GM23338 (cell line): ENCODE measurements at regions not wholly inside any gene's neighbourhood (a gene's known extent, or its start where the extent isn't known, plus 50 kb on each side); places are given as distances from the start of the nearest gene placed in this dataset.
"Not testable (repeated sequence)": the region's sequence is repeated elsewhere in the genome, so short reads cannot be mapped to it uniquely, and the experiment has no call there.

Experiments
- ATAC-seq: fragments of 200-7000 bp; cut with Tn5 transposase; 3 replicates; pipeline ENCODE4 v1.9.1; 2020
- DNase-seq: peaks from one replicate; pipeline ENCODE4 v3.0.0-alpha.2; 2015; ENCODE audit warnings: low spot score
- H2AFZ ChIP-seq: fragments of 200-600 bp; sonication (generic); 2 replicates; pipeline ENCODE4 v1.8.0; 2016; ENCODE audit warnings: antibody characterized with exemption, mild to moderate bottlenecking, moderate library complexity
- H3F3A ChIP-seq: fragments of 200-600 bp; sonication (generic); replicated peaks from 2 replicates; pipeline ENCODE4 v1.8.0; 2017; ENCODE audit warnings: antibody characterized with exemption, mixed run types, low read depth
- H3K27ac ChIP-seq: fragments of 200-600 bp; sonication (generic); 2 replicates; pipeline ENCODE4 v1.6.1; 2016; ENCODE audit warnings: low read depth
- H3K27me3 ChIP-seq: fragments of 200-600 bp; sonication (generic); 2 replicates; pipeline ENCODE4 v1.8.0; 2016; ENCODE audit warnings: mild to moderate bottlenecking, mixed run types, moderate library complexity; ENCODE audit not compliant: insufficient read depth
- H3K36me3 ChIP-seq: fragments of 200-600 bp; sonication (generic); 2 replicates; pipeline ENCODE4 v1.8.0; 2016; ENCODE audit warnings: mild to moderate bottlenecking; ENCODE audit not compliant: insufficient read depth
- H3K4me1 ChIP-seq: fragments of 200-600 bp; sonication (generic); 2 replicates; pipeline ENCODE4 v1.8.0; 2016; ENCODE audit warnings: mild to moderate bottlenecking, moderate library complexity; ENCODE audit not compliant: insufficient read depth
- H3K4me2 ChIP-seq: fragments of 200-600 bp; sonication (generic); 2 replicates; pipeline ENCODE4 v1.7.1; 2017; ENCODE audit warnings: mixed run types
- H3K4me3 ChIP-seq: fragments of 200-600 bp; sonication (generic); 2 replicates; pipeline ENCODE4 v1.6.1; 2016; ENCODE audit warnings: mixed run types
- H3K79me2 ChIP-seq: fragments of 200-600 bp; sonication (generic); replicated peaks from 2 replicates; pipeline ENCODE4 v1.8.0; 2017; ENCODE audit warnings: mild to moderate bottlenecking; ENCODE audit not compliant: insufficient read depth
- H3K9me2 ChIP-seq: fragments of 200-600 bp; sonication (generic); 2 replicates; pipeline ENCODE4 v1.8.0; 2017; ENCODE audit not compliant: insufficient read depth
- H4K20me1 ChIP-seq: fragments of 200-600 bp; sonication (generic); replicated peaks from 2 replicates; pipeline ENCODE4 v1.8.0; 2017; ENCODE audit warnings: mild to moderate bottlenecking; ENCODE audit not compliant: insufficient read depth
- H3K27ac Mint-ChIP-seq: 2 replicates; pipeline ENCODE4 v1.8.0; 2020; ENCODE audit warnings: inconsistent platforms, mild to moderate bottlenecking, moderate library complexity, mixed read lengths
- H3K27me3 Mint-ChIP-seq: 3 replicates; pipeline ENCODE4 v1.8.0; 2022; ENCODE audit warnings: low read depth, mild to moderate bottlenecking, moderate library complexity, mixed read lengths, inconsistent platforms; ENCODE audit not compliant: insufficient read depth, poor library complexity
- H3K36me3 Mint-ChIP-seq: 3 replicates; pipeline ENCODE4 v1.8.0; 2021; ENCODE audit warnings: low read depth, mild to moderate bottlenecking, inconsistent platforms, moderate library complexity, mixed read lengths
- H3K4me1 Mint-ChIP-seq: 3 replicates; pipeline ENCODE4 v1.8.0; 2020; ENCODE audit warnings: mild to moderate bottlenecking, inconsistent platforms, mixed read lengths
- H3K4me3 Mint-ChIP-seq: 3 replicates; pipeline ENCODE4 v1.8.0; 2021; ENCODE audit warnings: moderate library complexity, mild to moderate bottlenecking, inconsistent platforms, mixed read lengths
- H3K9me3 Mint-ChIP-seq: 3 replicates; pipeline ENCODE4 v1.8.0; 2020; ENCODE audit warnings: moderate library complexity, mild to moderate bottlenecking, inconsistent platforms, mixed read lengths
- ETS1 ChIP-seq: IDR thresholded peaks from 2 replicates; pipeline ENCODE4 v1.6.1; 2016; ENCODE audit warnings: antibody characterized with exemption
- EZH2 ChIP-seq: fragments of 200-600 bp; sonication (generic); IDR thresholded peaks from one replicate; pipeline ENCODE4 v1.8.0; 2017; ENCODE audit warnings: antibody characterized with exemption, mild to moderate bottlenecking, low read depth; ENCODE audit not compliant: unreplicated experiment
- JUNB ChIP-seq: IDR thresholded peaks from one replicate; pipeline ENCODE4 v1.6.1; 2016; ENCODE audit warnings: antibody characterized with exemption; ENCODE audit not compliant: unreplicated experiment
- NANOG ChIP-seq: IDR thresholded peaks from 2 replicates; pipeline ENCODE4 v1.6.1; 2016; ENCODE audit warnings: antibody characterized with exemption, borderline replicate concordance
- ZNF331 ChIP-seq: fragments of 250-450 bp; sonication (Bioruptor Pico); IDR thresholded peaks from 2 replicates; pipeline ENCODE4 v1.5.0; 2020; ENCODE audit warnings: low read depth, mild to moderate bottlenecking, moderate library complexity
- TF ChIP-seq, protein P1 (sequence below): IDR thresholded peaks from one replicate; pipeline ENCODE4 v1.6.1; 2018; ENCODE audit warnings: antibody characterized with exemption; ENCODE audit not compliant: unreplicated experiment

- Histone ChIP-seq H3K4me3 (no peak overlapping the region), H3K79me2 (no peaks in the 10 kb centered on the region), H3F3A (no peaks in the 10 kb centered on the region), H4K20me1 (no peaks in the 10 kb centered on the region), H3K36me3 (no peaks in the 10 kb centered on the region), H3K9me2 (peaks cover 11% of the 10 kb centered on the region; the same call in 1 of the 2 replicates), H3K4me1 (no peaks in the 10 kb centered on the region), H3K27me3 (no peaks in the 10 kb centered on the region), H2AFZ (no peak overlapping the region), H3K4me2 (no peak overlapping the region), H3K27ac (no peak overlapping the region)
- H3K4me3 Mint-ChIP-seq: no peak overlapping the region
- no peak for TF ChIP-seq ETS1
- no peak for TF ChIP-seq EZH2
- no peak for TF ChIP-seq JUNB
- TF ChIP-seq, protein P1, sequence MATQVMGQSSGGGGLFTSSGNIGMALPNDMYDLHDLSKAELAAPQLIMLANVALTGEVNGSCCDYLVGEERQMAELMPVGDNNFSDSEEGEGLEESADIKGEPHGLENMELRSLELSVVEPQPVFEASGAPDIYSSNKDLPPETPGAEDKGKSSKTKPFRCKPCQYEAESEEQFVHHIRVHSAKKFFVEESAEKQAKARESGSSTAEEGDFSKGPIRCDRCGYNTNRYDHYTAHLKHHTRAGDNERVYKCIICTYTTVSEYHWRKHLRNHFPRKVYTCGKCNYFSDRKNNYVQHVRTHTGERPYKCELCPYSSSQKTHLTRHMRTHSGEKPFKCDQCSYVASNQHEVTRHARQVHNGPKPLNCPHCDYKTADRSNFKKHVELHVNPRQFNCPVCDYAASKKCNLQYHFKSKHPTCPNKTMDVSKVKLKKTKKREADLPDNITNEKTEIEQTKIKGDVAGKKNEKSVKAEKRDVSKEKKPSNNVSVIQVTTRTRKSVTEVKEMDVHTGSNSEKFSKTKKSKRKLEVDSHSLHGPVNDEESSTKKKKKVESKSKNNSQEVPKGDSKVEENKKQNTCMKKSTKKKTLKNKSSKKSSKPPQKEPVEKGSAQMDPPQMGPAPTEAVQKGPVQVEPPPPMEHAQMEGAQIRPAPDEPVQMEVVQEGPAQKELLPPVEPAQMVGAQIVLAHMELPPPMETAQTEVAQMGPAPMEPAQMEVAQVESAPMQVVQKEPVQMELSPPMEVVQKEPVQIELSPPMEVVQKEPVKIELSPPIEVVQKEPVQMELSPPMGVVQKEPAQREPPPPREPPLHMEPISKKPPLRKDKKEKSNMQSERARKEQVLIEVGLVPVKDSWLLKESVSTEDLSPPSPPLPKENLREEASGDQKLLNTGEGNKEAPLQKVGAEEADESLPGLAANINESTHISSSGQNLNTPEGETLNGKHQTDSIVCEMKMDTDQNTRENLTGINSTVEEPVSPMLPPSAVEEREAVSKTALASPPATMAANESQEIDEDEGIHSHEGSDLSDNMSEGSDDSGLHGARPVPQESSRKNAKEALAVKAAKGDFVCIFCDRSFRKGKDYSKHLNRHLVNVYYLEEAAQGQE: no peak
- TF ChIP-seq ZNF331: no peak
- no peak for DNase-seq
- no peak for ATAC-seq
- no peaks in the 10 kb centered on the region for H3K4me1 Mint-ChIP-seq
- no peaks in the 10 kb centered on the region for H3K27me3 Mint-ChIP-seq
- H3K27ac Mint-ChIP-seq: no peak overlapping the region
- peaks cover 34% of the 10 kb centered on the region for H3K9me3 Mint-ChIP-seq
- 0 out of 3 replicates have a peak, but pooled peaks cover 3% of the 10 kb centered on the region for H3K36me3 Mint-ChIP-seq
Observed at GRCh38 chr5:42090162-42090561, 165.1 kb downstream of the FBXO4 start.

- not testable (repeated sequence) for ATAC-seq, H3K4me3 Mint-ChIP-seq, H3K9me2 ChIP-seq, H3K4me1 Mint-ChIP-seq, H4K20me1 ChIP-seq, H3K27me3 ChIP-seq, H3K79me2 ChIP-seq, H2AFZ ChIP-seq, H3K4me1 ChIP-seq, H3K27ac Mint-ChIP-seq, H3K4me3 ChIP-seq, DNase-seq, H3K27me3 Mint-ChIP-seq, H3K36me3 ChIP-seq, H3K27ac ChIP-seq, H3K4me2 ChIP-seq, H3F3A ChIP-seq
- peaks cover 27% of the 10 kb centered on the region for H3K36me3 Mint-ChIP-seq
- H3K9me3 Mint-ChIP-seq: peaks cover 84% of the 10 kb centered on the region
Observed at GRCh38 chr5:42099846-42100245, 174.8 kb downstream of the FBXO4 start.

DNA sequence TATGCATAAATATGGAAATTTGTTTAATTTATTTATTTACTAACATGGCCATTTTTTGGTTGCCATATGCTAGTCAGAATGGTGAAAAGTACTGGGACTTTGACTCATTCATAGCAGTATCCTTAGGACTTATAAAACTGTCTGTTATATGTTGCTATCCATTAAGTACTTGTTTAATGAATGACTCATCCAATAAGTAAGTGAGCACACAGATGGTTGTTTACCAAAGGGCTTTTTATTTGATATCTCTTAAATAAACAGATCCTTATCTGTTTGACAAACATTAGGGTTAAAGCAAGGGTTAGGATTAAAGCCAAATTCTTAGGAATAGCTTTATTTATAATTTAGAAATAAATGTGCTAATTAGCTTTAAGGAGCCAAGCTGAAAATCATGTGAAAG lies 183.4 kb downstream of the FBXO4 start:
- no peaks in the 10 kb centered on the region for H4K20me1 ChIP-seq
- H3K4me3 Mint-ChIP-seq: no peak overlapping the region
- H3K36me3 ChIP-seq: 0 out of 2 replicates have a peak, but pooled peaks cover 4% of the 10 kb centered on the region
- no peak overlapping the region for H3K4me3 ChIP-seq
- ATAC-seq (no peak), DNase-seq (no peak)
- H3K27me3 Mint-ChIP-seq: no peaks in the 10 kb centered on the region
- H3K4me1 Mint-ChIP-seq: no peaks in the 10 kb centered on the region; the same call in 2 of the 3 replicates
- no peak overlapping the region for H3K27ac Mint-ChIP-seq
- H3K4me1 ChIP-seq: no peaks in the 10 kb centered on the region
- H3K27me3 ChIP-seq: no peaks in the 10 kb centered on the region
- no peak overlapping the region for H2AFZ ChIP-seq
- peaks cover 12% of the 10 kb centered on the region for H3K9me2 ChIP-seq
- no peak overlapping the region for H3K4me2 ChIP-seq
- no peak overlapping the region for H3K27ac ChIP-seq
- H3K9me3 Mint-ChIP-seq: peaks cover 90% of the 10 kb centered on the region
- H3K36me3 Mint-ChIP-seq: peaks cover 27% of the 10 kb centered on the region
- no peaks in the 10 kb centered on the region for H3F3A ChIP-seq
- H3K79me2 ChIP-seq: no peaks in the 10 kb centered on the region
- TF ChIP-seq EZH2 (no peak), NANOG (no peak)
- TF ChIP-seq, protein P1: no peak
